Spinal cord (tissue), 9 donors: ENCODE measurements at regions not wholly inside any gene's neighbourhood (a gene's known extent, or its start where the extent isn't known, plus 50 kb on each side); places are given as distances from the start of the nearest gene placed in this dataset.
A peak's percentile ranks its signal among the peaks of the same experiment; 100 is the strongest.
"Not testable (repeated sequence)": the region's sequence is repeated elsewhere in the genome, so short reads cannot be mapped to it uniquely, and the experiment has no call there.

ENCODE experiments used
- DNase-seq, 6 donors: peaks; one replicate each; pipeline versions ENCODE4 v3.0.0 to v3.0.0-alpha.2; 2013 to 2015; ENCODE audit warnings: low spot score in 6 of 6, low read depth in 4 of 6
- H3K27ac ChIP-seq: one replicate; pipeline ENCODE4 v1.5.1; 2013; ENCODE audit warnings: low read depth, low read length, control low read depth
- H3K27me3 ChIP-seq: one replicate; pipeline ENCODE4 v1.6.1; 2013; ENCODE audit warnings: low read length; ENCODE audit not compliant: control insufficient read depth, insufficient read depth
- H3K36me3 ChIP-seq: one replicate; pipeline ENCODE4 v1.6.1; 2013; ENCODE audit warnings: low read length; ENCODE audit not compliant: control insufficient read depth, insufficient read depth
- H3K4me1 ChIP-seq: one replicate; pipeline ENCODE4 v1.6.1; 2013; ENCODE audit warnings: low read length; ENCODE audit not compliant: control insufficient read depth, insufficient read depth
- H3K4me3 ChIP-seq: one replicate; pipeline ENCODE4 v1.5.1; 2013; ENCODE audit warnings: low read depth, low read length, control low read depth
- H3K9me3 ChIP-seq: one replicate; pipeline ENCODE4 v1.6.1; 2013; ENCODE audit warnings: low read length; ENCODE audit not compliant: control insufficient read depth, insufficient read depth
- WGBS: methylation state at CpG from one replicate; pipeline ENCODE4 v1.1.5; 2013; ENCODE audit warnings: missing lambda C conversion rate; ENCODE audit not compliant: insufficient coverage; 5-methylcytosine and 5-hydroxymethylcytosine counted together
- donor health status: healthy.

DNA sequence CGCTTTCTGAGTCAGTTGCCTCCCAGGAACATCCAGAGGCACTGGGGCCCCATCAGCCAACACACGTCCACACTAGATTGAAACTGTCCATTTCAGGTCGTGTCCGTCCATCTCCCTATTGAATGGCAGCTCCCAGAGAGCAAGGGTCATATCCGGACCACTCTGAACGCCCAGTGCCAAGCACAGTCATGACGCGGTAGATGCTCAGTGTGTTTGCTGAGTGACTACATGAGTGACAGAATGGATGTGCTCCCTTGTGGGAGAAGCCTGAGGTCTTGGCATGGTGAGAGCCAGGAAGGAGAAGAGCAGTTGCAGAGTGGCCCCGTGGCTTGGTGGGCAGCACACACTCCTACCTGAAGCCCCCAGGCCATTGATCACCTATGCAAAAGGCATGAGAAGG, 92.5 kb upstream of the CUX1 start:
- DNase-seq = no peak
- WGBS = 93% methylated on average over 8 of the region's 9 CpGs
- no peaks in the 10 kb centered on the region for H3K27me3 ChIP-seq
- no peaks in the 10 kb centered on the region for H3K9me3 ChIP-seq
- no peak overlapping the region for H3K4me3 ChIP-seq
- no peak overlapping the region for H3K27ac ChIP-seq
- H3K4me1 ChIP-seq = no peaks in the 10 kb centered on the region
- no peaks in the 10 kb centered on the region for H3K36me3 ChIP-seq

DNA sequence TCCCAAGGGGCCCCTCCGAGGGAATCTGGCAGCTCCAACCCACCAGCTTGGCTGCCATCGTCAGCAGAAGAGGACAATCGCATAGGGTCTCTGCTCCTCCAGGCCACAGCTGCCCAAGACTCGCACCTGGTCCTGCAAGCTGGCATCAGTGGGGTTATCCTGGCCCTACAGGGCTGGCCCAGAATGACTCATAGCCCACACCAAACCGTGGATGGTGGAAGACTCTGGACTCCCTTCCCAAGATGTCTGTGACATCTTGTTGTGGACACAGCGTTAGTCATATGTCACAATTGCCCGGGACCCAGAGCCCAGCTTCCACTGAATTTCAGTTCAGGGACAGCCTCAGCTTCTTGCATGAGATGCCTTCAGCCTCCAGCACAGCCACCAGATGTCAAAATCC, 91.5 kb upstream of the CUX1 start:
- H3K4me1 ChIP-seq = no peaks in the 10 kb centered on the region
- H3K4me3 ChIP-seq = no peak overlapping the region
- 80% methylated on average over 7 of the region's 7 CpGs for WGBS
- no peaks in the 10 kb centered on the region for H3K36me3 ChIP-seq
- H3K27ac ChIP-seq = no peak overlapping the region
- H3K27me3 ChIP-seq = no peaks in the 10 kb centered on the region
- no peaks in the 10 kb centered on the region for H3K9me3 ChIP-seq
- no peak for DNase-seq

DNA sequence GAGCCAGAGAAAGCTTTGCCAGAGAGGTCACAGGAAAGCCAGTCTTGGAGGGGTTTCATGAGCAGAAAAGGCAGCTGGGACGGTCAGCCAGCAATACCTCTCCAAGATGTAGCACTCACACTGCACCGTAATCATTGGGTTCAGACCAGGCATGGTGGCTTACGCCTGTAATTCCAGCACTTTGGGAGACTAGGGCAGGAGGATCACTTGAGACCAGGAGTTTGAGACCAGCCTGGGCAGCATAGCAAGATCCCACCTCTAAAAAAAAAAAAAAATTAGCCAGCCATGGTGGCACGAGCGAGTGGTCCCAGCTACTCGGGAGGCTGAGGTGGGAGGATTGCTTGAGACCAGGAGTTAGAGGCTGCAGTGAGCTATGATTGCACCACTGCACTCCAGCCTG, 90.2 kb upstream of the CUX1 start:
- WGBS = 89% methylated on average over 3 of the region's 6 CpGs
- no peak overlapping the region for H3K4me3 ChIP-seq

DNA sequence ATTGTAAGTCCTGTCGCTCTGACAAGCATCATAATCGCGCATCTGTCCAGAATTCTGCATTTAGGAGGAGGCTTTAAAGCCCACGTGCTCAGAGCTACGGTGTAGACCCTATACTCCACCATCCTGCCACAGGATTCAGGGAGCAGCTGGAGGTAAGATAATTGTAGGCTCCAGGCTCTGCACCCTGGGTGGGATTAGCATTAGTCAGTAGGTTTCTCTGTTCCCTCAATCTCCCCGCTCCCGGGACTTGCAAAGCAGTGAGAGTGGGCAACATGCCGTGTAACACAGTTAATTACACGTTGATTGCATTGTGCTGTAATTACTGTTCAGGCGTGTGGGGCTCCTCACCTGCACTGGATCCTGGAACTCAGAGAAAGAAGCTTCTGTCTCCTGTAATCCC, 89.3 kb upstream of the CUX1 start:
- Histone ChIP-seq H3K9me3 (no peaks in the 10 kb centered on the region), H3K4me3 (no peak overlapping the region), H3K27ac (no peak overlapping the region), H3K4me1 (no peaks in the 10 kb centered on the region), H3K27me3 (no peaks in the 10 kb centered on the region), H3K36me3 (no peaks in the 10 kb centered on the region)
- DNase-seq = peak in 2 of 6 donors; percentile 18 to 90
- WGBS = 55% methylated on average over 7 of the region's 10 CpGs

More for the DNA sequence above, 90.2 kb upstream of the CUX1 start:
- H3K9me3 ChIP-seq = no peaks in the 10 kb centered on the region
- no peaks in the 10 kb centered on the region for H3K27me3 ChIP-seq
- H3K4me1 ChIP-seq = no peaks in the 10 kb centered on the region
- no peaks in the 10 kb centered on the region for H3K36me3 ChIP-seq
- no peak overlapping the region for H3K27ac ChIP-seq
- no peak for DNase-seq

DNA sequence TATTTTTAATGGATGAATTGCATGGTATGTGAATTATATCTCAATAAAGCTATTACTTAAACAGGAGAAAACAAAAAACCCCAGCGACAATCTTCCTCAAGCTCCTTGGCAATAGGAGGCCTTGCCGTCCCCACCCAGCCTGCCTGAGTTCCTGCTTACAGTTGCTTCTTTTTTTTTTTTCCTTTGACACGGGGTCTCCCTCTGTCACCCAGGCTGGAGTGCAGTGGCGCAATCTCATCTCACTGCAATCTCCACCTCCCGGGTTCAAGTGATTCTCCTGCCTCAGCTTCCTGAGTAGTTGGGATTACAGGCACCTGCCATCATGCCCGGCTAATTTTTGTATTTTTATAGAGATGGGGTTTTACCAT, 88.6 kb upstream of the CUX1 start:
- H3K36me3 ChIP-seq, H3K9me3 ChIP-seq, DNase-seq, H3K4me3 ChIP-seq, H3K27ac ChIP-seq, H3K27me3 ChIP-seq, H3K4me1 ChIP-seq: not testable (repeated sequence)
- WGBS = 75% methylated on average over 2 of the region's 6 CpGs

DNA sequence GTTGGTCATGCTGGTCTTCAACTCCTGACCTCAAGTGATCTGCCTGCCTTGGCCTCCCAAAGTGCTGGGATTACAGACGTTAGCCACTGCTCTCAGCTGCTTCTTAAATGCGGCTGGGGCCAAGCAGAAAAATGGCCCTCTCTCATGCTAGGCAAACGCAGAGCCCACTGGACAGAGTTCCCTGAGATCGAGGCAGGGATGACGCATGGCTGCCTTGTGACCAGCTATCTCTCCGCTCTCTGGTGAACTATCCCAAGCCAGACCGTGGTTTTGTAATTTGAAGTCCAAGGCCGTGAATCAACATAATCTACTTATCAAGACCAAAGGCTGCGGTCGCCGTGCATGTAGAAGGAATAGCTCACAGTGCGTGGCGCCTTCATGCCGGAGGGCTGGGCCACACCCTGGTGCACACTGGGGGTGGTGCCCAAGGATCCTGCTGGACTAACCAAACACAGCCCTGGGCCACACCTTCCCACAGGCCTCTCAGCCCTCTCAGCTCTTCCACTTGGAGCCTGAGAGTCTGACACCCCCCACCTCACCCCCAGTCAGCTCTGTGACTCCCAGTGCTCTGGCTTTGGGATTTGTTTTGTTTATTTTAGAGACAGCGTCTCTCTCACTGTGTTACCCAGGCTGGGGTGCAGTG, 88.1 kb upstream of the CUX1 start:
- no peak overlapping the region for H3K27ac ChIP-seq
- peaks cover 12% of the 10 kb centered on the region for H3K4me1 ChIP-seq
- H3K27me3 ChIP-seq = no peaks in the 10 kb centered on the region
- no peaks in the 10 kb centered on the region for H3K36me3 ChIP-seq
- 88% methylated on average over 14 of the region's 15 CpGs for WGBS
- no peak overlapping the region for H3K4me3 ChIP-seq
- no peak for DNase-seq
- H3K9me3 ChIP-seq = no peaks in the 10 kb centered on the region

DNA sequence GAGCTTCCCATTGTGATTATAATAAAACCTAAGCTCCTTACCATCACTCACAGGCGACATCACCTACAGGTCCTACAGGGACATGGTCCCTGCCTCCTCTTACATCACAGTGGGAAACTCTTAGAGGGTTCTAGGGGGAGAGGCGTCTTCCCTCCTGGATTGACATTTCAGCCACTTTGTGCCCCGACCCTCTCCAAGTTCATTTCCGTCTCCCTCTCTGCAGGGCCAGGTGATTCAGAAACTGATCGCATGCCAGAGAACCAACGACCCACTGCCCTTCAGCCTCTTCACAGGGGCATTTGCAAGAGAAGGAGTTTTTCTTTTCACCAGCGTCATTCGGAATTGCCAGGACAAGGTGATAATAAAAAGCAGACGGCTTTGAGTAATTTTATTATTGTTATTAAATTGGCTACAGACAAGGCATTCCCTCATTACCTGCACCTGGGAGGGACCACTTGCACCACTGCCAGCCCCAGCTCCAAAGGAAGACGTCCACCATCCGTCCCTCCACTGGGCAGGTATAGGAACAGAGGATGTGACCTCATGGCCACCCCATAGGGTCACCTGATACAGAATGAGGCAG, 85.8 kb upstream of the CUX1 start:
- 61% methylated on average over 4 of the region's 11 CpGs for WGBS
- no peak for DNase-seq
- no peaks in the 10 kb centered on the region for H3K9me3 ChIP-seq
- peaks cover 19% of the 10 kb centered on the region for H3K4me1 ChIP-seq
- H3K27me3 ChIP-seq = no peaks in the 10 kb centered on the region
- no peak overlapping the region for H3K4me3 ChIP-seq
- H3K27ac ChIP-seq = no peak overlapping the region
- H3K36me3 ChIP-seq = no peaks in the 10 kb centered on the region

DNA sequence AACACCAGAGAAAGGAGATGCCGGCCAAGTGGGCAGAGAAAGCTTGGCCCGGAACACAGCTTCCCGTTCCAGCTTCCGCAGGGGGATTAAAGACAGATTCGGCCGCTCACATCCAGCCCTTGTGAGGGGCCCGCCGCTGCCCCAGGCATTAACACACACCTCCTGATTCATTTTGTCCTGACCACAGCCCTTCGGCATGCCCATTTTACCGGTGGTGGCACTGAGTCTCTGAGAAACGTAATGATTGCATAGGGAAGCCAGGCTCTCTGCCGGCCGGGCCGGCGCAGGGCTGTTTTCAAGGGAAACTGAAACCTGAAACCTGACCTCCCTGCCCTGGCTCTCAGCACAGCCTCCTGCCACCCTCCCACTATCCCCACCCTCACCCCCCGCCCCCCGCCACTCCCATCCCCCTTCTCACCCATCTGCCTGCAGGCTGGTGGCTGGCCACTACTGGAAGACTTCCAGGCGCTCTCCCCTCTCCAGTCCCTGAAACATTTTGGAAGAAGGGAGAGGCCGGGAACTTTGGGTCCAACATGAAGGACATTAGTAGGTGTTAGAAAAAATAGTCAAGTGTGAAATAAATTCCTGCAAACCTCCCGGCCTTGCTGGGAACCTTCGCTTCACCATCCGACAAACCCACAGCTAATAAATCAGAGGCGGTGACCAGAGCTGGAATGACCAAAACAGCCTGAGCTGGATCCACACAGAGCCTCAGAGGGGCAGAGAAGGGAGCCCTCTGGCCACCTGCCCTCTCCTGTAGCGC, 83.5 kb upstream of the CUX1 start:
- no peaks in the 10 kb centered on the region for H3K9me3 ChIP-seq
- H3K27me3 ChIP-seq = no peaks in the 10 kb centered on the region
- WGBS = 25% methylated on average over 16 of the region's 24 CpGs
- peak overlapping the region; percentile 18 for H3K4me3 ChIP-seq
- no peaks in the 10 kb centered on the region for H3K36me3 ChIP-seq
- DNase-seq = peak in 3 of 6 donors; percentile 35 to 81 (median 51)
- peaks cover 19% of the 10 kb centered on the region for H3K4me1 ChIP-seq
- peak overlapping the region; percentile 33 for H3K27ac ChIP-seq

DNA sequence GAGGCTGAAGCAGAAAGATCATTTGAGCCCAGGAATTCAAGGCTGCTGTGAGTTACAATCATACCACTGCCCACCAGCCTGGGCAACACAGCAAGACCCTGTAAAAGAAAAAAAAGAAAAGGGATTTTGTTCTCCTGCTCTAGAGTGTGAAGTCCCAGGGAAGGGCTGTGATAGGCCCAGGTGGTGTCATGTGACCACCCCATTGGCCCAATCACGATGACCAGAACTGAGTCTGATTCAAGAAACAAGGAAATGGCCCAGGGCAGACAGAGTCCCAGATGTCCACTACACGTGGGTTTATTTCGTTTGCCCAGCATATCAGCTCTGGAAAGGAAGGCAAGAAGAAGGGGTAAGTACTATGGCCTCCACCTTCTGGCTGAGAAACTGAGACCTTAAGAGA, 81.3 kb upstream of the CUX1 start:
- Histone ChIP-seq H3K4me1 (peaks cover 19% of the 10 kb centered on the region), H3K4me3 (no peak overlapping the region), H3K9me3 (no peaks in the 10 kb centered on the region), H3K27ac (no peak overlapping the region), H3K36me3 (no peaks in the 10 kb centered on the region), H3K27me3 (no peaks in the 10 kb centered on the region)
- 100% methylated on average over 3 of the region's 3 CpGs for WGBS
- DNase-seq = no peak
